ENCODE measurements at regions not wholly inside any gene's neighbourhood (a gene's known extent, or its start where the extent isn't known, plus 50 kb on each side); places are given as distances from the start of the nearest gene placed in this dataset.

DNA sequence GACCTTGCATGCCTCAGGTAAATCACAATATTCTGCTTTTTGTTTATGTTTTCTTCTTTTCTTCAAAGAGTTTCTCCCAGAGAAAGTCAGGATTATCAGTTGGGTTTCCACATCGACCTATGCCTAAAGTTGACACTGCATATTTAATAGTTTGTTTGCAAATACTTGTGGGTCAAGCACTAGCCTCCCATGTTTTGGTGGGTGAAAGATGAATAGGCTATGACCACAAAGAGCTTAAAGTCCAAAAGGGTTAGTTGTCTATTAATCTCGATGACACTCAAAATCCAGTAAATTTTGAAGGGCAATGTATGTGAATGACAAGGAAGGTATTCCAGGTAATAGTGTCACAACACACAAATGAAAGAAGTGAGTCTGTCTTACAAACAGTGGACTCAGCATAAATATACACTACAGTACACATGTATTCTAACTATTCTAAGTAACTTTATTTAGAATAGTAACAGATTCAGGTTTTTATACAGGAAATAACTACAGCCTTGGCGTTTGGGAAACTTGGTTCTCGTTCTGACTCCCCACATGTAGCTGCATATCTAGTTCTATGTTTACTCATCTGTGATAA lies 667.1 kb downstream of the PCDH17 start:
- TF ChIP-seq CTCF (IDR thresholded peaks at IDR 0.05; ENCODE audit: low read depth, low read length, missing input control), result no peak
- TF ChIP-seq HNF4A (conservative IDR thresholded peaks at IDR 0.05), result peak; percentile 57 to 63
- TF ChIP-seq REST (IDR thresholded peaks at IDR 0.05), result no peak
- peak; percentile 51 for TF ChIP-seq SP1 (IDR thresholded peaks at IDR 0.05)
- TF ChIP-seq RAD21 (IDR thresholded peaks at IDR 0.05), result no peak
- TF ChIP-seq TAF1 (conservative IDR thresholded peaks at IDR 0.05), result no peak
- no peak for TF ChIP-seq YY1 (IDR thresholded peaks at IDR 0.05)
- no peak for TF ChIP-seq EGR1 (IDR thresholded peaks at IDR 0.05; ENCODE audit: low read depth in 2 of 2)
